Adrenal gland (tissue), 9 donors: ENCODE measurements at regions not wholly inside any gene's neighbourhood (a gene's known extent, or its start where the extent isn't known, plus 50 kb on each side); places are given as distances from the start of the nearest gene placed in this dataset.
"Not testable (repeated sequence)": the region's sequence is repeated elsewhere in the genome, so short reads cannot be mapped to it uniquely, and the experiment has no call there.

Experiments used
- DNase-seq, 7 donors: peaks; one replicate each; pipeline ENCODE4 v3.0.0-alpha.2; 2019 to 2020
- H3K27ac ChIP-seq, 5 donors: fragments of 200-600 bp; sonication (generic) in 4 of 5; 1 replicate in 3 of 5; 2 replicates in 2 of 5; pipeline versions ENCODE4 v1.5.1 to v1.8.0; 2016 to 2020; ENCODE audit warnings: mild to moderate bottlenecking in 1 of 5
- H3K27me3 ChIP-seq: fragments of 200-600 bp; 2 replicates; pipeline ENCODE4 v1.8.0; 2021
- H3K36me3 ChIP-seq, 2 donors: fragments of 200-600 bp; replicated peaks in 1 of 2; 1 replicate in 1 of 2; 2 replicates in 1 of 2; pipeline versions ENCODE4 v1.5.1 to v1.8.0; 2018 to 2022
- H3K4me1 ChIP-seq, 2 donors: fragments of 200-600 bp; replicated peaks in 1 of 2; 1 replicate in 1 of 2; 2 replicates in 1 of 2; pipeline versions ENCODE4 v1.5.1 to v1.8.0; 2018 to 2021
- H3K4me3 ChIP-seq, 4 donors: fragments of 200-600 bp; sonication (generic) in 3 of 4; one replicate each; pipeline ENCODE4 v1.5.1; 2016 to 2018
- H3K9me3 ChIP-seq, 3 donors: fragments of 200-600 bp; sonication (generic) in 1 of 3; replicated peaks in 1 of 3; 1 replicate in 2 of 3; 2 replicates in 1 of 3; pipeline versions ENCODE4 v1.5.1 to v1.8.0; 2016 to 2021
- CTCF ChIP-seq, 6 experiments: fragments of 450-650 bp in 4 of 6; fragments of 200-600 bp in 2 of 6; sonication (generic) in 1 of 6; IDR thresholded peaks; 1 replicate in 5 of 6; 2 replicates in 1 of 6; pipeline versions ENCODE4 v1.5.1 to v1.8.0; 2016 to 2021; ENCODE audit warnings: antibody characterized with exemption in 6 of 6, mild to moderate bottlenecking in 2 of 6, moderate library complexity in 1 of 6
- POLR2A ChIP-seq, 2 donors: fragments of 450-650 bp; IDR thresholded peaks; one replicate each; pipeline ENCODE4 v1.6.1; 2017; ENCODE audit warnings: antibody characterized with exemption in 2 of 2, mild to moderate bottlenecking in 2 of 2, moderate library complexity in 1 of 2
- WGBS, 4 donors: extraction: QIAGEN DNeasy Blood & Tissue Kit in 2 of 4; methylation state at CpG; one replicate each; pipeline versions ENCODE4 v1.1.5 to v1.1.7; 2013 to 2017; 5-methylcytosine and 5-hydroxymethylcytosine counted together
- intact Hi-C, 2 donors: fragments of 100-400 bp; cut with DNase I; formaldehyde crosslinking; loops; one replicate each; pipeline versions ENCODE4 v1.14.1 to v1.15.0; 2022 to 2023
- donor health status: healthy with polysubstance abuse.
- donor health status: Bipolar disorder and iron deficiency.
- donor health status: DM: yes; HTN: yes; CAD: no.
- donor health status: DM: no; HTN: no; CAD: no.
- donor health status: DM: no; HTN: no; CAD: no.

- Histone ChIP-seq H3K27me3 (no peaks in the 10 kb centered on the region), H3K36me3 (no peaks in the 10 kb centered on the region), H3K4me3 (no peak overlapping the region), H3K27ac (no peak overlapping the region), H3K9me3 (no peaks in the 10 kb centered on the region), H3K4me1 (no peaks in the 10 kb centered on the region)
- no peak for DNase-seq
- 71 to 80% (median 77%) methylated on average over 9 of the region's 9 CpGs for WGBS, 4 donors
- intact Hi-C loops: no loop called here
- TF ChIP-seq CTCF (IDR thresholded peaks at IDR 0.05): no peak
- TF ChIP-seq POLR2A (IDR thresholded peaks at IDR 0.05): no peak
These were observed 497.4 kb downstream of the DISC1 start for GRCh38 chr1:232123775-232124659.

- H3K36me3 ChIP-seq, H3K4me1 ChIP-seq, DNase-seq, intact Hi-C loops, H3K27ac ChIP-seq, H3K27me3 ChIP-seq, H3K4me3 ChIP-seq, H3K9me3 ChIP-seq: not testable (repeated sequence)
- WGBS, 4 donors: 77 to 89% (median 86%) methylated on average over 4 of the region's 4 CpGs
These were observed 491.3 kb downstream of the DISC1 start for GRCh38 chr1:232117903-232118302.

GRCh38 chr1:232114985-232115384 is 488.4 kb downstream of the DISC1 start:
- H3K27me3 ChIP-seq: no peaks in the 10 kb centered on the region
- no peak for DNase-seq
- no peak overlapping the region for H3K27ac ChIP-seq
- intact Hi-C loops: no loop called here
- H3K9me3 ChIP-seq: no peaks in the 10 kb centered on the region
- no peaks in the 10 kb centered on the region for H3K36me3 ChIP-seq
- no peaks in the 10 kb centered on the region for H3K4me1 ChIP-seq
- H3K4me3 ChIP-seq: no peak overlapping the region
- TF ChIP-seq POLR2A (IDR thresholded peaks at IDR 0.05): no peak
- TF ChIP-seq CTCF (IDR thresholded peaks at IDR 0.05): no peak

- no peak for DNase-seq
- TF ChIP-seq POLR2A (IDR thresholded peaks at IDR 0.05) (no peak), CTCF (IDR thresholded peaks at IDR 0.05) (no peak)
- H3K4me3 ChIP-seq: no peak overlapping the region
- H3K27ac ChIP-seq: no peak overlapping the region
- no peaks in the 10 kb centered on the region for H3K4me1 ChIP-seq
- no peaks in the 10 kb centered on the region for H3K27me3 ChIP-seq
- H3K9me3 ChIP-seq: no peaks in the 10 kb centered on the region
- no peaks in the 10 kb centered on the region for H3K36me3 ChIP-seq
- intact Hi-C loops: no loop called here
These were observed 485.5 kb downstream of the DISC1 start for GRCh38 chr1:232112076-232112475.

- intact Hi-C loops: no loop called here
- no peak overlapping the region for H3K27ac ChIP-seq
- no peak for DNase-seq
- 42 to 55% (median 46%) methylated on average over 3 of the region's 3 CpGs for WGBS, 4 donors
- TF ChIP-seq POLR2A (IDR thresholded peaks at IDR 0.05): no peak
- TF ChIP-seq CTCF (IDR thresholded peaks at IDR 0.05): no peak
- no peaks in the 10 kb centered on the region for H3K27me3 ChIP-seq
- H3K4me1 ChIP-seq: no peaks in the 10 kb centered on the region
- no peak overlapping the region for H3K4me3 ChIP-seq
- no peaks in the 10 kb centered on the region for H3K36me3 ChIP-seq
- no peaks in the 10 kb centered on the region for H3K9me3 ChIP-seq
These were observed 485.0 kb downstream of the DISC1 start for GRCh38 chr1:232111611-232112010.
